ENCODE measurements at regions not wholly inside any gene's neighbourhood (a gene's known extent, or its start where the extent isn't known, plus 50 kb on each side); places are given as distances from the start of the nearest gene placed in this dataset.

DNA sequence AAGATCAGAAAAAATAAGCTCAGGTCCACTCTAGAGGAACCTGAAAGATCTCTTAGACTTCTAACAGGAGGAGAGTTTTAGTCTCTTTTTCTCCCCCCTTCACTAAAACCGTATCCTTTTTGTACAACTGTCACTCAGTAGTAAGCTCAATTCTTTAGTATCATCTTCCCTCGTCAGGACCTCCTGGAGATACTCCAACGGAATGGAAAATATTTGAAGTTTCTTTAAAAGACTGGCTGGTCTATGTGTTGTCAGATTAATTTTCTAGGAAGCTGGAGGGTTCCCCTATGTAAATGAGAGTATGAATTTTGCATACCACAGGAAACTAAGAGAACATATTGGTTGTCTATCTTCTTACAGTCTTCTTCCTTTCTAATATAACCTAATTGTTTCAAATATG is 747.7 kb upstream of the CBLB start:
- Histone ChIP-seq H3K4me3 (no peak overlapping the region), H3K36me3 (ENCODE audit: insufficient read depth in 1 of 2, low read depth in 1 of 2) (no peaks in the 10 kb centered on the region), H3K27me3 (ENCODE audit: insufficient read depth in 3 of 3, low read length in 2 of 3) (no peaks in the 10 kb centered on the region), H3K9me3 (no peaks in the 10 kb centered on the region), H3K27ac (no peak overlapping the region), H3K4me1 (no peaks in the 10 kb centered on the region)
- 58 to 66% (median 61%) methylated on average over 3 of the region's 3 CpGs for WGBS, 3 donors
- TF ChIP-seq, protein P1, sequence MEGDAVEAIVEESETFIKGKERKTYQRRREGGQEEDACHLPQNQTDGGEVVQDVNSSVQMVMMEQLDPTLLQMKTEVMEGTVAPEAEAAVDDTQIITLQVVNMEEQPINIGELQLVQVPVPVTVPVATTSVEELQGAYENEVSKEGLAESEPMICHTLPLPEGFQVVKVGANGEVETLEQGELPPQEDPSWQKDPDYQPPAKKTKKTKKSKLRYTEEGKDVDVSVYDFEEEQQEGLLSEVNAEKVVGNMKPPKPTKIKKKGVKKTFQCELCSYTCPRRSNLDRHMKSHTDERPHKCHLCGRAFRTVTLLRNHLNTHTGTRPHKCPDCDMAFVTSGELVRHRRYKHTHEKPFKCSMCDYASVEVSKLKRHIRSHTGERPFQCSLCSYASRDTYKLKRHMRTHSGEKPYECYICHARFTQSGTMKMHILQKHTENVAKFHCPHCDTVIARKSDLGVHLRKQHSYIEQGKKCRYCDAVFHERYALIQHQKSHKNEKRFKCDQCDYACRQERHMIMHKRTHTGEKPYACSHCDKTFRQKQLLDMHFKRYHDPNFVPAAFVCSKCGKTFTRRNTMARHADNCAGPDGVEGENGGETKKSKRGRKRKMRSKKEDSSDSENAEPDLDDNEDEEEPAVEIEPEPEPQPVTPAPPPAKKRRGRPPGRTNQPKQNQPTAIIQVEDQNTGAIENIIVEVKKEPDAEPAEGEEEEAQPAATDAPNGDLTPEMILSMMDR (IDR thresholded peaks at IDR 0.05) = no peak
- intact Hi-C loops (cut with DNase I) = no loop called here
- DNase-seq (no peak), ATAC-seq (no peak)

DNA sequence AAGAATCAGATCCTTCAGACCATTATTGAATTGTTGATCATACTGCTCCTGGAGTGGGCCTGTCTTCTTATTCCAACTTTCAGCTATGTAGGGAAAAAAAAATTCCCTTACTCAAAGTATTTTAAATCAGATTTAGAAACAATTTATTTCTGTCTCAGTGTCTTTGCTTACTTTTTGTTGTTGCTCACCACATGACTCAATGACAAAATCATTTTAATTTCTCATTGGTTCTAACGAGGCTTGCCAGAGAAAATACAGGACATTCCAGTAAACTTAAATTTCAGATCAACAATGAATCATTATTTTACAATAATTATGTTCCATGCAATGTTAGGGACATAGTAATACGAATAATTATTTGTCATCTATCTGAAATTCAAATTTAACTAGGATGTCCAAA is 748.5 kb upstream of the CBLB start:
- DNase-seq = no peak
- ATAC-seq = no peak
- TF ChIP-seq, protein P1 (IDR thresholded peaks at IDR 0.05) = no peak
- H3K27ac ChIP-seq = no peak overlapping the region
- intact Hi-C loops (cut with DNase I) = no loop called here
- no peaks in the 10 kb centered on the region for H3K9me3 ChIP-seq
- H3K4me3 ChIP-seq = no peak overlapping the region
- WGBS, 3 donors = 62 to 73% (median 63%) methylated on average over 2 of the region's 2 CpGs
- no peaks in the 10 kb centered on the region for H3K36me3 ChIP-seq (ENCODE audit: insufficient read depth in 1 of 2, low read depth in 1 of 2)
- H3K27me3 ChIP-seq (ENCODE audit: insufficient read depth in 3 of 3, low read length in 2 of 3) = no peaks in the 10 kb centered on the region
- H3K4me1 ChIP-seq = no peaks in the 10 kb centered on the region

DNA sequence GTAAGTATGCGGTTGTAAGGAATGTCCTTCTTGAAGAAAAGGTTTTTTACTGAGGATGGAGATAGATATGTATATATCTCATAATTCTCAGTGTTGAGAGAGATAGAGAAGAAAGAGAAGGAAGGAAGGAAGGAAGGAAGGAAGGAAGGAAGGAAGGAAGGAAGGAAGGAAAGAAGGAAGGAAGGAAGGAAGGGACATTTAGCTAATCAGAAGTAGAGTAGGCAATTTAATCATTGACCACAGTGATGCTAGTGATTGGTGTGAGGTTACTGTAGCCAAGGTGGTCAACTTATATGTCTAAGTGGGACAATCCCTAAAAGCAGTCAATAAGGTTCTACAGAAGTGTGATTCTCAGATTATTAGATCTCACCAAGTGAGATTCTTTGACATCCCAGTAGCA is 751.8 kb upstream of the CBLB start:
- DNase-seq (no peak), ATAC-seq (no peak)
- H3K4me3 ChIP-seq = no peak overlapping the region
- H3K27me3 ChIP-seq (ENCODE audit: insufficient read depth in 3 of 3, low read length in 2 of 3) = no peaks in the 10 kb centered on the region
- H3K4me1 ChIP-seq = no peaks in the 10 kb centered on the region
- TF ChIP-seq, protein P1 (IDR thresholded peaks at IDR 0.05) = no peak
- H3K9me3 ChIP-seq = peaks cover 10% of the 10 kb centered on the region
- 98 to 100% (median 99%) methylated on average over 1 of the region's 1 CpG for WGBS, 3 donors
- H3K36me3 ChIP-seq (ENCODE audit: insufficient read depth in 1 of 2, low read depth in 1 of 2) = no peaks in the 10 kb centered on the region
- H3K27ac ChIP-seq = no peak overlapping the region
- intact Hi-C loops (cut with DNase I) = no loop called here

- Histone ChIP-seq H3K4me1 (no peaks in the 10 kb centered on the region), H3K4me3 (no peak overlapping the region), H3K27me3 (ENCODE audit: insufficient read depth in 3 of 3, low read length in 2 of 3) (no peaks in the 10 kb centered on the region), H3K9me3 (peaks cover 10% of the 10 kb centered on the region), H3K36me3 (ENCODE audit: insufficient read depth in 1 of 2, low read depth in 1 of 2) (no peaks in the 10 kb centered on the region), H3K27ac (no peak overlapping the region)
- WGBS, 3 donors = 91 to 97% (median 95%) methylated on average over 1 of the region's 1 CpG
- TF ChIP-seq, protein P1 (IDR thresholded peaks at IDR 0.05) = no peak
- ATAC-seq = no peak
- intact Hi-C loops (cut with DNase I) = no loop called here
- DNase-seq = no peak
Observed at GRCh38 chr3:106624154-106624553, 753.1 kb upstream of the CCDC54 start.

DNA sequence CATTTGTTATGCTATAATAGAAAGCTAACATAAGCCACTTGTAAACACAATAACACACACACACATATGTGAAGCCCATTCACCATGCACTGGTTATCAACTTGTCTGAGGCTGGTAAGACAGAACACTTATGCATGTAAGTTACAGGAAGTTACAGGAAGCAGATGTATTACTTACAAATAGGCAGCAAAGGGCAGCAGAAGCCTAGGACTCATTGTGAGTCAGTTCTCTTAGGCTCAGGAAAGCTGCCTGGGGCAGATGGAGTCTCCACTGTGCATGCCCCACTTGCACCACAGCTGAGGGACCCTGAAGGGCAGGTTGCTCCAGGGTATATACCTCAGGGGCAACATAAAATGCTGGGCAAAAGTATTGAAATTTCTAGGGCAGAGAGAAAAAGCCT is 748.8 kb upstream of the CCDC54 start:
- H3K9me3 ChIP-seq = peaks cover 10% of the 10 kb centered on the region
- no peaks in the 10 kb centered on the region for H3K36me3 ChIP-seq (ENCODE audit: insufficient read depth in 1 of 2, low read depth in 1 of 2)
- intact Hi-C loops (cut with DNase I) = no loop called here
- no peaks in the 10 kb centered on the region for H3K27me3 ChIP-seq (ENCODE audit: insufficient read depth in 3 of 3, low read length in 2 of 3)
- TF ChIP-seq, protein P1 (IDR thresholded peaks at IDR 0.05) = no peak
- no peak overlapping the region for H3K27ac ChIP-seq
- no peak overlapping the region for H3K4me3 ChIP-seq
- DNase-seq (no peak), ATAC-seq (no peak)
- H3K4me1 ChIP-seq = no peaks in the 10 kb centered on the region
